GM21360 (cell line): ENCODE measurements at regions not wholly inside any gene's neighbourhood (a gene's known extent, or its start where the extent isn't known, plus 50 kb on each side); places are given as distances from the start of the nearest gene placed in this dataset.
"Not testable (repeated sequence)": the region's sequence is repeated elsewhere in the genome, so short reads cannot be mapped to it uniquely, and the experiment has no call there.

Experiments used
- ATAC-seq: cut with Tn5 transposase; IDR thresholded peaks from one replicate; pipeline ENCODE4 v1.9.1; 2021; ENCODE audit warnings: mild to moderate bottlenecking, moderate library complexity; ENCODE audit not compliant: unreplicated experiment

DNA sequence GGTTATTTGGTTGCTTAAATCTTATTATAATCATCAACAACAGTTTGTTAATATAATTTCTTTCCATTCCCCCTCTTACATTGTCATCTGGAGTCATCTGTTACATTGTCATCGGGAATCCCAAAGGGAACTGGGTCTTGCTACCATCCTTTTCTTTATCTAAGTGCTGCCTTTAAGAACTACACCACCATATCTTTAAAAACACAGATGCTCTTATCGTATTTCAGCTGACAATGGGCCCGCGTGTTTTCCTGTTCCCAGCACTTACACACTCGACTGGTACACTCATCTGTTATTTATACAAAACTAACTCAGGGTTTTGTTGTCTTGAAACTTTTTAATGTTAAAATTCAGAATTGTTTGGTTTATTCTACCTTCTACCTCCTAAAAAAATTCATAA is 256.2 kb upstream of the MGMT start:
- no peak for ATAC-seq

DNA sequence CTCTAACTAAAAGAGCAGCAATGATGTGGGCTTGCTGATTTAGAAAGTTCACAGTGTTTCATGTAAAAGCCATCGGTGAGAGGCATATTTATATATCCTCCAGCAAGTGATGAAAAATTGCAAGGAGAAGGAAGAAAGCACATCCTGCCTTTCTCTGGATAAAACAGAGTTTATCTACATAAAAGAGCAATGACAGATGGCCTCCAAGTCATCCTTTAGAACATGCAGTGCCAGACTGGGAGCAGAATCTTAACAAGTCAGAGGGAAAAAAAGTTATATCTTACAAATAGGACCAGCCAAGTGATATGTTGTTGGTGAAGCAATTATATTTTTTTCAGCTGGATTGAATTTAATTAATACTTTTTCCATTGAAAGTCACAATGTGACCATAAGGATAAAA is 253.8 kb upstream of the MGMT start:
- no peak for ATAC-seq

DNA sequence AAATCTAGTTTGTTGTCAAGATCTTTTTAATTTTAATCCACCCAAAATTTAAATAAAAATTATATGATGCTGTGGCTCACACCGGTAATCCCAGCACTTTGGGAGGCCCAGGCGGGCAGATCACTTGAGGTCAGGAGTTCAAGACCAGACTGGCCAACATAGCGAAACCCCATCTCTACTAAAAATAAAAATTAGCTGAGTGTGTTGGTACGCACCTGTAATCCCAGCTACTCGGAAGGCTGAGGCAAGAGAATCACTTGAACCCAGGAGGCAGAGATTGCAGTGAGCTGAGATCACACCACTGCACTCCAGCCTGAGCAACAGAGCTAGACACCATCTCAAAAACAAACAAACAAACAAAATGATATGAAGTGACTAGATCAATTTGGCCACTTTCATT is 253.0 kb upstream of the MGMT start:
- not testable (repeated sequence) for ATAC-seq

DNA sequence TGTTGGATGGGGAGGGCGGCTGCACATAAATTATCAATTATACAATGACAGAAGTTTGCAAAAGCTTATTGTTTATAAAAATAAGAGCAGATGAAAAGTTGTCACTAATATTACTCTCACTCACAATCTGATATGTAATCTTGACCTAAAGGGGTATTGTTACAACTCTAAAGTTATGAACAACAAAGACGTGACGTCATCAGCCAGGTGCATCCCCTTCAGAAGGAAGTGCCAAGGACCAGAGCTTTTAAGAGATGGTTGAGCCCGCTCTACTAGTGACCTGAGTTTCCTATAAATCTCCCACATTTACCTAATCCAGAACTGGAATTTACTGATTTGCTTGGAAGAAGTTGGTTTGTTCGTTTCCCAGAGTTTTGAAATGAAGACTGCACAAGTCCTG is 247.7 kb upstream of the MGMT start:
- no peak for ATAC-seq

DNA sequence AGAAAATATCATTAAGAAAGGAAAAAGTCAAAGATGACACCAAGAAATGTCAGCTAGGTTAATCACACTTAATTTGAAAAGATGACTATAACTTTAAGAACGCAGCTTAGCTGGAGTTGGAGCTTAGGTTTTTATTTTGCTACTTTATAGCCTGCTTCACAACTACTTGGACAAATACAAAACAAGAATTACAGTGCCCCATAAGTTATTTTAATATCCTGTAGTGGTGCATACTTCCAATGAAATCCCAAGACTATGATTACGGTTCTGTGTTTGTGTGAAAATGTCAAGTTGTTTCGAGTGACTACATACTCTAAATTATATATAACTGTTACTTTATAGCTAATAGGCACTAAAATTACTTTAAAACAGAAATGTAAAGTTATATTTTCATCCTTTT is 244.6 kb upstream of the MGMT start:
- no peak for ATAC-seq

DNA sequence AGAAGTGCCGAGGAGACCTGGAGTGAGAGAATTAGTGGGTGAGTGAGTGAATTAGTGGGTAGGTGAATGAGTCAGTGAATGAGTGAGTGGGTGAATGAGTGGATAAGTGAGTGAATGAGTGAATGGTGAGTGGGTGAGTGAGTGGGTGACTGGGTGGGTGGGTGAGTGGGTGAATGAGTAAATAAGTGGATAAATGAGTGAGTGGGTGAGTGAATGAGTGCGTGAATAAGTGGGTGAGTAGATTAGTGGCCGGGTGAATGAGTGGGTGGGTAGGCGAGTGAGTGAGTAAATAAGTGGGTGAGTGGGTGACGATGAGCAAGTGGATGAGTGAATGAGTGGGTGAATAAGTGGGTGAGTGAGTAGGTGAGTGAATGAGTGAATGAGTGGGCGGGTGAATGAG is 243.7 kb upstream of the MGMT start:
- no peak for ATAC-seq

DNA sequence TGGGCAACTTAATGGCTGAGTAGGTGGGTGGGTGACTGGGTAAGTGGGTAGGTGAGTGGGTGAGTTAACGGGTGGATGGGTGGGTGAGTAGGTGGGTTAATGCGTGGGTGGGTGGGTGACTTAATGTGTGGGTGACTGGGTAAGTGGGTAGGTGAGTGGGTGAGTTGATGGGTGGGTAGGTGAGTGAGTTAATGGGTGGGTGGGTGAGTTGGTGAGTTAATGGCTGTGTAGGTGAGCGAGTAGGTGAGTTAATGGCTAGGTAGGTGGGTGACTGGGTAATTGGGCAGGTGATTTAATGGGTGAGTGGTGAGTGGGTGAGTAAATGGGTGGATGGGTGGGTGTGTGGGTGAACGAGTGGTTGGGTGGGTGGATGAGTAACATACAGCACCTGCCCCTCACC is 243.0 kb upstream of the MGMT start:
- ATAC-seq = no peak

DNA sequence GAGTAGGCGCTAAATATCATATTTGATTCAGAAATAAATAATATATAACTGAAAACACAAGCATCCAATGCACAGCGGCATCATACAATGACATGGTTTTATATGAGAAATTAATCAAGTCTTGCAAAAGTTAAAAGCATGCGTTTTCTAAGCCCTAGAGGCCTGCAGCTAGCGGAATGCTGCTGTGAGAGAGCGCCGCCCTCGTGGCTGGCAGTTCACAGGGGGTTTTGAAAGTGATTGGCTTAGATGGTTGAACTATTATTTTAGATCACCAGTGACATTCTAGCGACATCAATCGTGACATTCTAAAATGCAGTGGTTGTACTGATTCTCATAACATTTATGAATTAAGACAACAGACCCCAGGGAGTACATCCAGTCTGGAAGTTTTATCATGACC is 235.2 kb upstream of the MGMT start:
- ATAC-seq = no peak

DNA sequence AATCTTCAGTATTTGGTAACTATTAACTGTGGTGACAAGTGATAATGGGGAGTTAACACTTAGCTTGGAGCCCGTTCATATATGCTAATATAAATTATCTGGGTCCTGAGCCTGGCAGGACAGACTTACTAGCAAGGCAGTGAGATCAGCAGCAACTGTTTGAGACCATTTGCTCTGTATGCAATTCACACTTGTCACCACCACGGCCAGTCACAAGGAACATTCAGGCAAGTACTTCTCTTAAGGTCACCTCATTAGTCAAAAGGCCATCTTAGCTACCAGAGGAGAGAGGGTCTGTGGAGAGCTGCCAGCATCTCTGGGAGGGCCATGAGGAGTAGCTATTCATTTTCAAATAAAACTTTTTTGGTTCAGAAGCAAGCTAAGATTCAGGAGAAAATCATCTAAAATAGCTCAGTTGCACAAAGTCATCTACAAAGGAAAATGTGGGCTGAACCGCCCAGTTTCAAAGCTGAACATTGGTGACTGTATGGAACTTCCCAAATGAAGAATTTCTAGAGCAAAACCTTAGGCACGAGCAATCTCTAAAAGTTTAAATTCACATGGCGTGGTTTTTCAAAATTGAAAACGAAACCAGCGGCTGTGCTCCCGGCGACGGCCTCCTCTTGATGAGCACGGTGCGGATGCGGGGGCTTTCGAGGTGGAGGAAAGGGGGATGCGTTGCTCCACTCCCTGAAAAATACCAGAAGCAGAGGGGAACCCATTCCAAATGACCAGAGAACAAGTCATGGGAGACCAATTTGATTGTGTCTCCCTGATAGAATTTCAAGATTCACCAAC is 233.5 kb upstream of the MGMT start:
- no peak for ATAC-seq

DNA sequence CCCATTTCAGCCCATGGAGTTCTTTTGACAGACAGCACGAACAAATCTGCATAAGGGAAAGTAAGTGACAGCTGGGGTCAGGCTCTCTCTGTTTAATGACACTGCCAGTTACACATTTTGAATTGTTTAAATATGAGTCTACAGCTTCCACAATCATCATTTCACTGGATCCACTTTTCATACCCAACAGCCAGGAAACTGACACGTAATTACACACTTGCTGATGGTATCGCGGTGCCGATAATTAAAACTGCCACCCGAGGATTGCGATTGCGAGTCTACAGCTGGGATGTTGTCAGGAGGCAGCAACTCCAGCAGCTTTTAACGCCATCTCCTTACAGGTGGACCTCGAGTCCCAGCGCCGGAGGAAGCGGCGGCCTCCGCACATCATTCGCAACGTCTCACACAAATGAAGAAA is 230.8 kb upstream of the MGMT start:
- ATAC-seq = no peak

DNA sequence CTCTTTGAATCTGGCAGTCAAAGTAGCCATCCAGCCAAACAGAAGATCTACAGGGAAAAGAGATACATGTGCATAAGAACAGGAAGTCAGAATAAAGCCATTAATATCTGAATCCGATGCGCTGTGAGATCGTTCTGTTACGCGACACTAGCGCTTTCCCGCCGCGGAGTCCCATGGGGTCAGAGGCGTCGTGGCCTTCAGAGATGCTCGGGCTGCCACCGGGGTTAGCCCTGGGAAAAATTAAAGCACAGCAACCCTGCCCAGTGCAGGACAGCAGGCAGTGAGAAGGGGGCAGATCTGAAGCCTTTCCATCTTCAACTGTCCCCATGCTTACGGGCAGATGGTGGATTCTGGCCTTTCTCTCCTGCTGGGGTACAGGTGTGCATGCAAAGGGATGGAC is 225.6 kb upstream of the MGMT start:
- no peak for ATAC-seq

DNA sequence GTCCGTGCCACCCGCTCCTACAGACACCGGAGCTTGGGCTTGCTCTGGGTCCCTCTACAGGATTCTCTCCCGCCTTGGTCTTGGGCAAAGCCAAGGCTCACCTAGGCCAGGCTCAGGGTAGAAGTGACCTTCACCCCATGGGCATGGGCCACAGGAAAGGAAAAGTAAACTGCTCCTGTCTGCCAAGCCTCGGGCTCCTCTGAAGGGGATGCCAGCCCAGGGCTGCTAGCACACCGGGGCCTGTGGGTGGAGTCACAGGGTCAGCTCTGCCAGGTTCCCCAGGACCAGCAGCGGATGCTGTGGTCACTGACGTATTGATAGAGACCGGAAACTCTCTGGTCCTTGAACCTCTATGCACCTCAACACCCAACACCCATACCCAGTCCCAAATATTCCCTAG is 222.7 kb upstream of the MGMT start:
- no peak for ATAC-seq

DNA sequence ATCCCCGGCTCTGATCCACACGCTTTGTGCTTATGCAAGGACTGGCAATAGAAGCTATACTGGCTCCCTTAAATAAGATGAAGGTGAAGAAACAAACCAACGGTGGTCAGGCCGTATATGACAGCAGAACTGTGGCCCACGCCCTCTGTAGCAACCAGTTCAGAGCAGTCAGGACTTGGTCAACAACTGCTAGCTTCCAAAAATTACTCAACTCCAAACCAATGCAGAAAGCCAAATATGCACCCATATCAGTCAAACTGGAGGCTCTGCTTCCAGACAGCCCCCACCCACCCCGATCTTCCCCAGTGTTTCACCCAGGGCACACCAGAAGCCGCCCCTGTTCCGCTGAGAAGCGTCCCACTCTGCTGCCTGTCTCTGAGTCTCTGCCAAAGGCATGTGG is 222.3 kb upstream of the MGMT start:
- no peak for ATAC-seq

DNA sequence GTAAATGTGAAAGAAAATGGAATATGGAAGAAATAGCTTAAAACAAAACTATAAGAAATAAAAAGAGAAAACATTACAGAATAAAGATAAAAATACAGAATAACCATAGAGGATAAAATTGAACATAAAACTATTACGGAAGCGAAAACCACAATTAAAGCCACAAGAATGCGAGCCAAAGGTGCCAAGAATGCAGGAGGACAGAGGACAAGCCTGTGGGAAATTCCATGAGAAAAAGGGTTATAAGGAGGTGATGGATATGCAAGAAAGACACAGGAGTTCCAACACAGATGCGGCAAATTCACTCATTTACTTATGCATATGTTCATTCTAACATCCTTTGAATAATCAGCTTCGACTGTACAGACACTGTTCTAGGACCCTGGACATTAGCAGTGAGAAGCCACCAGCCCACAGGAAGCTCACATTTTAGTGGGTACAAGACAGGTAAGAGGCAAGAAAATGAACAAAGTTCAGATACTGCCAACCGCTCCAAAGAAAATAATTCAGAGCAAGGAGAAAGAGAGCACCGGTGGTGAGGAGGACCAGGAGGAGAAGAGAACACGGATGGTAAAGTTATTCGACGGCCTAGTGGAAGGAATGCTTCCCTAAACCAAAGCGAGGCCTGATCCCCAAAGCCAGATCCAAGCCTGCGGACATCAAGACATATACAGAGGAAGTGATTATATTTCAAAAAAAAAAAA is 213.7 kb upstream of the MGMT start:
- no peak for ATAC-seq

DNA sequence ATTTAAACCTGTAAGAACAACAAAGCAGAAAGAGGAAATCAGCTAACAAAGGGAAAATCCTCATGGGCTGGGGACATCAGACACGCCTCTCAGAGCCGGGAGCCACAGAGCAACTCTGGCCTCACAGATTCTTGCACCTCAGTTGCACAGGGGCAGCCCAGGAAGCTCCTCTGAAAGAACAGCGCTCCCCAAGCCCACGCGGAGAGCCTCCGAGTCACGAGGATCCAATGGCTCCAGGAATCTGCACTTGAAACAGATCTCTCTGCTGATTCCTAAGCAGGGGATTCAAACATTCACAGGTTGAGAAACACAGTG is 213.2 kb upstream of the MGMT start:
- no peak for ATAC-seq

DNA sequence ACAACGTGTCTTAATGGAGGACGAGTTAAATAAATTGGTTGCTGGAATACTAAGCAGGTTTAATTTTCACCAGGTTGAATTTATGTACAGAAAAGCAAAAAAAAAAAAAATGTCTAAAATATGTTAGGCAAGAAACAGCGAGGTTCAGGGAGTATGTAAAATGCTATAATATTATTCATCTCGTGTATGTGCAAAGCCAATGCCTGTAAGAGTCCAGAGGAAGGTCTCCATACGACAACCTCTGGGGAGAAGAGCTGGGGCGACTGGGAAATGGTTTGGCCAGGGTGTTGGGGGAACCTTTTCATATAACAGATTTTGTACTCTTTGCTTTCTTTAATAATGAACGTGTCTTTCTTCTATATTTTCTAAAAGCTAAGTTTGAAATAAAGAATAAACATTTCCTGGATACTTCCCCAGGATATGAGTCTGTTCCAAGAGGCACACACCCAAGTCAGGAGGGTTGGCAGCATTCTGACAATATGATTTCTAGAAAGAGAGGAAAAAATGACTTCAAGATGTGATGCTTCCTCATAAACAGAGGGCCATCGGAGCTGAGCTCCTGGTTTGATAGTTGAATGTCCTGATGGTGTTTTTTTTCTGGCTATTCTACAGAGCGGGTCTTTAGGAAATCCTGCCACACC is 208.6 kb upstream of the MGMT start:
- ATAC-seq = no peak

DNA sequence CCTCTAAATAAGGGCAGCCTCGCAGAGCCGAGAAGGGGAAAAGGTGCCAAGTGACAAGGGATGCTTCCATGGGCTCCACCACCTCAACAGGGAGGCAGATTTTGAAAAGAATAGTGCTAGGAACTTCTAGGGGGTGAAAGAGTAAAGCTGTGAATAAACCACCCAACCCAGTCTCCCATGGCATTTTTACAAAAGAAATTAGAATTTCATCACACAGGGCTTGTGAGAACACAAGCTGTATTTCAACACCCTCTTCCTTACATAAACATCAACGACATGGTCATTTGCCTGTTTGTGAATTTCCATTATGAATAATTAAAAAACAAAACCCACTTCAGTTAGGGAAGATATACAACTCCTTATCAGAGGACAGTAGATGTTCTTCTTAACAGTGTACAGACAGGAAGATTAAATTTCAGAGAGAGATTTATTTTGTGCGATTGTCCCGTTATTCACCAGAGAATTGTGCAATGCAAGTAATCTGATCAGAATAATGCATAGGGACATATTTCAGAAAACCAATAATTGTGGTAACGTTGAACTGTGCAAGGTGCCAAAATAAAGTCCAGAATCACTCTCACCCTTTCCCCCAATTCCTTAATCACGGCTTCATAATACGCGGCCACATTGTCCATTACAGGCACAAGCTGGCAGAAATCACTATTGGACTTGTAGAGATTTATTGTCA is 207.8 kb upstream of the MGMT start:
- no peak for ATAC-seq

DNA sequence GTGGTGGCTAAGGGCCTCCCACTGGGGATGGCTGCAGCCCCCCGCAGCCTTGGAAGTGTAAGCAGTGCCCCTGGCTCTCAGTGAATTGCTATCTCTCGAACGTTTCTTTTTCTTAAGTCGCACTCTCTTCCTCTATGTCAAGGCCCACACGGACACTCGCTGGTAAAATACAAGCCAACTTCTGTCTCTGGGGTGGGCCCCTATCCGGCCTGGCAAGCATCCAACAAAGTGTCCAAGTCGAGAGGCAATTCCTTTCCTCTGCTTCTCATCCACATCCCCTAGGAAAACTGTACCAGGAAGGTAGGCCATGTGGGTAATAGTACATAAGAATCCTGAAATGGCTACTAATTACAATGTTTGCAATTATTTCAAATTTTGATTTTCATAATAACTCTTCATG is 194.9 kb upstream of the MGMT start:
- ATAC-seq = no peak

DNA sequence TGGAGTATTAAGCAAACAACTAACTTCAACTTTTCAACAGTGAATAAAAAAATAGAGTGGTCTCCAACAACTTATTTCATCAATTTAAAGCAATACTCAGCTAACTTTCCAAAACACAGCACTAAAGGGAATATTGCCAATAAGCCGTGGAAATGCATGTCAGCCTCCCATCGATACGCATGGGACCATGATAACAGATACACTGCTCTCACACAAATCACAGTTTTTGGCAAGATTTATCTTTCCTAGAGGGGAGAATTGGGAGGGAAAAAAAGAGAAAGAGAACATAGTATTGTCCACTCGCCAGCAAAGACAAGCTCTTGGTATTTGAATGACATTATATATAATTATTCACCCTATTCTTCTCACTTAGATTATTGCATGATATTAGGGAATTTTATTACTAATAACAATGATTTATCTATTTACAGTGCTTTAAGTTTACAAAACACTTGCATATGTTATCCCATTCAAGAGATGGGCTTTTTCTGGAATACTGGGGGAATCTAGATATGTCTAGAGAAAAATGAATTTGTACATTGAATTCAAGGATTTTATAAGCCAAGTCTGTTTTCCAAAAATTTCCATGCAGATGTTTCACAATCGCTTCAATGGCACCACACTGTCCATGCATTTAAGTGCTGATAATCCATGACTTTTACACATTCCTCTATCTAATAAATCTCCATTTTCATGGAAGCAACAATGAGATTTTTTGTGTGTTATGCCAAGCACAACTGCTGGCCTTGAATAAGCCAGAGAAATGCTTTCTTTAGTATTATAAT is 194.0 kb upstream of the MGMT start:
- no peak for ATAC-seq

DNA sequence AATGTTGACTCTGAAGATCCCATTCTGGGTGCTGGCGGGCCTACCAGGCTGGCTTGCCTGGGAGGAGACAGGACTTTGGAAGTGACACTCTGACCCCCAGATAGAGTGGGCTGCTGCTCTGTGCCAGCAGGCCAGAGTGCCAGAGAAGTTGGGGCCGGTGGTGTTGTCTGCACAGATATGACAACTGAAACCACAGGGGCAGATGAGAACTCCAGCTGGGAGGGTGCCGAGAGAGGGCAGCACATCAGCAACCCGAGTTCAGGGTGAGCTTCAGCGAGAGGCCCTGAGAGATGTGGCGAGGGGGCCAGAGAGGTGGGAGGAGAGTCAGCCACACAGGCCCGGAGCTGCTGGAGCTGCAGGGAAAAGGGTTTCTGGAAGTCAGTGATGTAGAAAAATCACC is 193.2 kb upstream of the MGMT start:
- no peak for ATAC-seq
